Non-pigmented ciliary epithelial cell (primary cell): ENCODE measurements at regions not wholly inside any gene's neighbourhood (a gene's known extent, or its start where the extent isn't known, plus 50 kb on each side); places are given as distances from the start of the nearest gene placed in this dataset.
"Not testable (repeated sequence)": the region's sequence is repeated elsewhere in the genome, so short reads cannot be mapped to it uniquely, and the experiment has no call there.

Experiments
- DNase-seq: peaks from one replicate; pipeline ENCODE4 v3.0.0-alpha.2; 2010; ENCODE audit warnings: low read depth

GRCh38 chr12:13347241-13348043 lies 150.9 kb downstream of the EMP1 start:
- DNase-seq, result peak; percentile 41

DNA sequence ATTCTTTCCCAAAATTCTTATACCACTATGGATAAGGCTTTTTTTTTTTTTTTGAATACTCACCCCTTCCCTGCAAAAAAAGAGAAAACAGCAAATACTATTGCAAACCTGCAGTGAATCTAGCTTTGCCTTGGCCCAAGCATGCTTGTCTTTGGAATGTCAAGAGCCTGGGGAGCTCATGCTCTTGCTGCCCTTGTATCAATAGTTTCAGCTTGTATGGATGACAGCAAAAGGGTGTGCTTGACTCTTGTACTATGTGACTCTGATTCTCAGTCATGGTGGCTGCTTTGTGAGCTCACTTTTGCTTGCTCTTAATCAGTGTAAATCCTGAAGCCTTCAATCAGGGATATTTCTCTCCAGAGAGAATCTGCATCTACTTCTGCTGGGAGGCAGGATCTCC lies 149.2 kb downstream of the EMP1 start:
- DNase-seq, result no peak

DNA sequence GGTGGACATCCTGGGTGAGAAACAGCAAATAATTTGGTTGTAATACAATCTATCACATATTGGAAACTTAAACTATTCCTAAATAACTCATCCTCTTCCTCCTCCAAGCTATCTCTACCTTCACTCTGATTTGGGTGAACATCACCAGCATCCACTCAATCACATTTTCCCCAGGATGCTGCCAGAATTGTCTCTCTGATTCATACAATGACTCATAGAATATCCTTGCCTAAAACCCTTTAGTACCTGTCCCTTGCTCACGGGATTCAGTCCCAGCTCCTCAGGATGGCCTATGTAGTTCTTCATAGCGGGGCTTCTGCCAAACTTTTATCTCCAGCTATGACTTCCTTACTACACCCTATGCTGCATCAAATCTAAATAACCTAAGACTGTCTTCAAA lies 146.8 kb downstream of the EMP1 start:
- DNase-seq, result no peak

DNA sequence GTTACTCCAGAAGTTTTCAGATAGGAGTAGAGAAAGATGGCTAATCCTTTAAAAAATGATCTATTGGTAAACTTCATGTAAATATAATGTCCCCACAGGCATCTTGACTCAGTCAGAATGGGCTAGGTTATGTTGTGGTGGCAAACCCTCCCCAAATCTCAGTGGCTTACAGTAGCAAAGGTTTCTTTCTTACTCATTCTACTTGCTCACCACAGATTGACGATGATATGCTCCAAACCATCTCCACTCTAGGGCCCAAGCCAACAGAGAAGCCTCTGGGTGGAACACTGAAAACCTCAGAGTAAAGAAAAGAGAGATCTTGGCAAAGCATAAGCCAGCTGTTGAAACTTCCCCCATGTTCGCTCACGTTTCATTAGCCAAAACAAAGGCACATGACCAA lies 146.4 kb downstream of the EMP1 start:
- no peak for DNase-seq

GRCh38 chr12:13340149-13340548 lies 143.6 kb downstream of the EMP1 start:
- DNase-seq, result no peak

DNA sequence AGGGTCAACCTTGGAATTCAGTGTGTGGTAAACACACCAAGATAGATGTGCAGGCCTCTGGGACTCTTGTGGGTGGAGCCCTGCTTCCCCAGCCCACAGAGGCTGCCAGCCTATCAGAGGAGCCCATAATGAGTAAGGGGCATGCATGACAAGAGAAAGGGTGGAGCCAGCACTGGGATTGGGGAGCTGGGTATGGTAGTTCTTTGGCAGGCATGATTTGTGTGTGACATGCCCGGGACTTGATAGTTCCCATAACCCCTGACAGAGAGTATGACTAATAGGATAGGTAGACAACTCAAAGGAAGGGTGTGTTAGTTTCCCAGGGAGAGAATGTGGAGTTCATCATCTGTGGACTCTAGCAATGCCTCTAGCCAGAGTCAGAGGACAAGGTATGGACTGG lies 143.0 kb downstream of the EMP1 start:
- DNase-seq, result peak; percentile 2

GRCh38 chr12:13339091-13339490 lies 142.6 kb downstream of the EMP1 start:
- DNase-seq, result no peak

DNA sequence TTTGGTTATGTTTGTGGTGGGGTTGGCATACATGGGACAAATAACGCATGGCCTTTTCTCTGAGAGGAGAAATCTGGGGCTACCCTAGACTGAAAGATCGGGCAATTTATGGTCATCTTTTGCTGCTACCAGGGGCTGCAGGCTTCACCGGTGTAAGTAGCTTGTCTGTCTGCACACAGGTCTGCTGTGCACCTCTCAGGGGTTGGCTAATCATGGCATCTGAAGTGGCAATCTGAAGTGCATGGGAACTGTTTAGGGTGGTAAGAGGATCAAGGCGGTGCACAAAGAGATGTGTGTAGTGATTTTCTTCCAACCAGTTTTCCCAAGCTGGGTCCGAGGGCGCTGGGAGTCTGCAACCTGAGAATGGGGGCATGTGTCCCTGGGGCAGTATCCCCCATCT lies 141.3 kb downstream of the EMP1 start:
- no peak for DNase-seq

DNA sequence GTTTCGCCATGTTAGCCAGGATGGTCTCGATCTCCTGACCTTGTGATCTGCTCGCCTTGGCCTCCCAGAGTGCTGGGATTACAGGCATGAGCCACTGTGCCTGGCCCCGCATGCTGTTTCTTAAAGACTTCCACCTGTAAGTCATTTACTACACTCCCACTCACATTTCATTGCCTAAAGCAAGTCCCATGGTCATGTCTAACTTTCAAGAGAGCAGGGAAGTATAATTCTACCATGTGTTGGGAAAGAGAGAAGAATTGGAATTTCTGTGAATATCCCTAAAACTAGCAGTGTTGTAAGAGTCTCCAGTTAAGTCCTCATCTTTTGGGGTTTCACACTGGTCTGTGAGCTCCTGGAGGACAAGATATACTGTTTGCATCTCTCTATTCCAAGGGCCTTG lies 139.7 kb downstream of the EMP1 start:
- DNase-seq, result no peak

GRCh38 chr12:13328535-13328934 lies 132.0 kb downstream of the EMP1 start:
- DNase-seq, result no peak

GRCh38 chr12:13326076-13326475 lies 129.6 kb downstream of the EMP1 start:
- DNase-seq, result no peak

DNA sequence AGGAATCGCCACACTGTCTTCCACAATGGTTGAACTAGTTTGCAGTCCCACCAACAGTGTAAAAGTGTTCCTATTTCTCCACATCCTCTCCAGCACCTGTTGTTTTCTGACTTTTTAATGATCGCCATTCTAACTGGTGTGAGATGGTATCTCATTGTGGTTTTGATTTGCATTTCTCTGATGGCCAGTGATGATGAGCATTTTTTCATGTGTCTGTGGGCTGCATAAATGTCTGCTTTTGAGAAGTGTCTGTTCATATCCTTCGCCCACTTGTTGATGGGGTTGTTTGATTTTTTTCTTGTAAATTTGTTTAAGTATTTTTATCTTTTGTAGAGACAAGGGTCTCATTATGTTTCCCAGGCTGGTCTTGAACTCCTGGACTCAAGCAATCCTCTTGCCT lies 128.5 kb downstream of the EMP1 start:
- DNase-seq, result not testable (repeated sequence)

GRCh38 chr12:13318231-13319015 lies 121.9 kb downstream of the EMP1 start:
- no peak for DNase-seq

DNA sequence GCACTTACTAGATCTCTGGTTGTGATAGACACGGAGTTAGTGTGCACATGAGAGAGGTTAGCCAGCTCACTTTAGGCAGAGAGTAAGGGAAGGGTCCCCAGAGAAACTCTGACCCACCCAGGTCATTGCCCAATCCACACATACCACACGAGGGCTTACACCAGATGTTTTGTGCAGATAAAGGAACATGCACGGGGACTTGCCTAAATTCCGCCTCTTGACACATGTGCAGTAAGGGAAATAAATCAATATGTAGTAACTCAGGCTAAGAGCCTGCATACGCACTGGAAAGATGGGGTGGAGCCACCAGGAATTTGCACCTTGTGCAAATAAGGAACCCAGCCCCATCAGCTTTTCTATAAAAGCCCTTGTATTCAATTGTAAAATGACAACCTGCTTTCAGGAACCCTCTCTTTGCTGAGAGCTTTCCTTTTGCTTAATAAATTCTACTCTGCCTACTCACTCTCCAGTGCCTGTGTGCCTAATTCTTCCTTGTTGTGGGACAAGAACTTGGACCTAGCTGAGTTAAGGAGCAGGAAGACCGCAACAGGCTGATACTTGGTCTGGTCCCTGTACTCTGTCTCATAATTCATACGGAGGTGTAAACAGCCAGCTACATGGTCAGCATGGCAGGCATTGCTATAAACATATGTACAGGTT lies 120.2 kb downstream of the EMP1 start:
- no peak for DNase-seq

DNA sequence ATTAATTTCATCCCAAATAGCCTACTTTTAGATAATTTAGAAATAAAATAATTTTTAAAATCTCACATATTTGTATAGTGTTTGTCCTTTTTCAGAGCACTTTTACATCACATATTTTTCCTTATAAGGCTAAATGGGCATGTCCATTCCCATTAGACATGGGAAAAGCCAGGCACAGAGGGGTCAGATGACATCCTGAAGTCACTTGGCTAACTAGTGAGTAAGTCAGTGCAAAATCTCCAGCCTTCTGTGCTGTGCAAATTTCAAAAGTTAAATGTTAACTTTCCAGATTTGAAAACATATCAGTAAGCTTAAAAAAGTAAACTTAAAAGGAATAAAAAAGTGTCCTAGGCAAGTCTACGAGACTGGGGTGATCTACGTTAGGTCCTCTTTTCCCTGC lies 117.4 kb downstream of the EMP1 start:
- no peak for DNase-seq

DNA sequence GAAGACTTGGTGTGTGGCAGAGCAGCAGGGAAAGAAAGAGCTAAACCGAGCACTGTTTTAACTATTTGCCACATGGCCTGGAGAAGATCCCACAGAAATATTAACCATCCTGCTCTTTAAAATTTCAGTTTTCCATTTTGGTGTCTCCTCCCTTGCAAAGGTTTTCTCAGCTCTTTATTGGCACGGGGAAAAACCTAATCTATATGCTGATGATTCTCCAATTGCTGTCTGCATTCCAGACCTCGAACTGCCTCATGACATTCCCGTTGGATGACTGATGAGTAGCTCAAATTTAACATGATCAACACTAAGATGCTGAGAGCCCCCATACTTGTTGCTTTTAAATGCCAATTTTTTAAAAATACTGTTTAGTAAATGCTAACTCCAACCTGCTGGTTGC lies 115.0 kb downstream of the EMP1 start:
- no peak for DNase-seq

GRCh38 chr12:13307143-13307816 lies 110.8 kb downstream of the EMP1 start:
- no peak for DNase-seq

- no peak for DNase-seq
Measured at GRCh38 chr12:13304924-13305323, 108.4 kb downstream of the EMP1 start.

DNA sequence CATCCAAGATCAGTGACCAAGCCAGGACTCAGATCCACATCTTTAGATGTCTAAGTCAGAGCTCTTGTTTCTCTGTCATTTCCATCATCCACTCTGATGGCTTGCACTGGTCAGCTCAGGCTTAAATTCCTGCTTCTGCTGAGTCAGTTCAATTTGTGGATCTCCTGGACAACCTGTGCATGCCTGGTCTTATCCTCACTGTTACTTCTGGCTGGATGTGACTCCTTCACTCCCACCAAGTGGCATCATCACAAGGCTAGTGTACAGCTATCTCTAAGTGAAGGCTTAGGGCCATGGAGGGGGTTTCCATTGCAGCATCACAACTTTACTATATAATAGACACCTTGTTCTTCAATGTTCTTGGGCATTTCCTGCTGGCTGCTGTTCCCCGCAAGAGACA lies 102.9 kb downstream of the EMP1 start:
- no peak for DNase-seq

GRCh38 chr12:13293096-13293495 lies 96.6 kb downstream of the EMP1 start:
- DNase-seq, result no peak

- DNase-seq, result no peak
Measured at GRCh38 chr12:13289653-13290289, 93.2 kb downstream of the EMP1 start.
